H9 (cell line): ENCODE measurements at regions not wholly inside any gene's neighbourhood (a gene's known extent, or its start where the extent isn't known, plus 50 kb on each side); places are given as distances from the start of the nearest gene placed in this dataset.
A peak's percentile ranks its signal among the peaks of the same experiment; 100 is the strongest.

Experiments
- DNase-seq: peaks from one replicate; pipeline ENCODE4 v3.0.0-alpha.2; 2017
- H2AFZ ChIP-seq: one replicate; pipeline ENCODE4 v1.6.1; 2013; ENCODE audit warnings: mild to moderate bottlenecking, low read length, control low read depth, moderate library complexity
- H2AK5ac ChIP-seq: 2 replicates; pipeline ENCODE4 v1.6.1; 2013; ENCODE audit warnings: low read length, control low read depth, mixed read lengths; ENCODE audit not compliant: insufficient read length
- H2BK120ac ChIP-seq: one replicate; pipeline ENCODE4 v1.6.1; 2013; ENCODE audit warnings: low read depth, mild to moderate bottlenecking, low read length, control low read depth, inconsistent platforms; ENCODE audit not compliant: poor library complexity, severe bottlenecking
- H2BK12ac ChIP-seq: 2 replicates; pipeline ENCODE4 v1.6.1; 2013; ENCODE audit warnings: low read length, control low read depth, mixed read lengths, low read depth; ENCODE audit not compliant: insufficient read length
- H2BK15ac ChIP-seq: 2 replicates; pipeline ENCODE4 v1.6.1; 2013; ENCODE audit warnings: low read depth, low read length, control low read depth
- H2BK20ac ChIP-seq: one replicate; pipeline ENCODE4 v1.6.1; 2013; ENCODE audit warnings: low read depth, mild to moderate bottlenecking, low read length, control low read depth, inconsistent platforms; ENCODE audit not compliant: poor library complexity, severe bottlenecking
- H2BK5ac ChIP-seq: 2 replicates; pipeline ENCODE4 v1.6.1; 2013; ENCODE audit warnings: low read length, control low read depth, mixed read lengths; ENCODE audit not compliant: insufficient read length
- H3K14ac ChIP-seq: 2 replicates; pipeline ENCODE4 v1.6.1; 2013; ENCODE audit warnings: low read length, control low read depth; ENCODE audit not compliant: insufficient read depth
- H3K18ac ChIP-seq: 2 replicates; pipeline ENCODE4 v1.6.1; 2013; ENCODE audit warnings: low read depth, mild to moderate bottlenecking, mixed read lengths, low read length, control low read depth; ENCODE audit not compliant: insufficient read length
- H3K23ac ChIP-seq: 2 replicates; pipeline ENCODE4 v1.6.1; 2013; ENCODE audit warnings: low read length, control low read depth, mixed read lengths, low read depth; ENCODE audit not compliant: insufficient read length
- H3K23me2 ChIP-seq: 2 replicates; pipeline ENCODE4 v1.6.1; 2013; ENCODE audit warnings: low read depth, mild to moderate bottlenecking, mixed read lengths, low read length, control low read depth; ENCODE audit not compliant: insufficient read length, poor library complexity, severe bottlenecking
- H3K27ac ChIP-seq: 2 replicates; pipeline ENCODE4 v1.5.1; 2013; ENCODE audit warnings: low read length, control low read depth, mixed read lengths, low read depth; ENCODE audit not compliant: insufficient read length
- H3K27me3 ChIP-seq: 2 replicates; pipeline ENCODE4 v1.6.1; 2013; ENCODE audit warnings: low read length, control low read depth, inconsistent platforms; ENCODE audit not compliant: insufficient read depth
- H3K4ac ChIP-seq: 2 replicates; pipeline ENCODE4 v1.6.1; 2013; ENCODE audit warnings: low read depth, mild to moderate bottlenecking, control low read depth, inconsistent platforms, low read length, moderate library complexity
- H3K4me1 ChIP-seq: 2 replicates; pipeline ENCODE4 v1.6.1; 2013; ENCODE audit warnings: low read length, control low read depth, inconsistent platforms; ENCODE audit not compliant: insufficient read depth
- H3K4me2 ChIP-seq: 2 replicates; pipeline ENCODE4 v1.6.1; 2013; ENCODE audit warnings: low read length, control low read depth, mixed read lengths; ENCODE audit not compliant: insufficient read length, insufficient read depth
- H3K56ac ChIP-seq: 2 replicates; pipeline ENCODE4 v1.6.1; 2013; ENCODE audit warnings: low read depth, mild to moderate bottlenecking, mixed read lengths, low read length, control low read depth; ENCODE audit not compliant: insufficient read length
- H3K79me1 ChIP-seq: 2 replicates; pipeline ENCODE4 v1.6.1; 2013; ENCODE audit warnings: low read depth, mild to moderate bottlenecking, moderate library complexity, low read length, control low read depth, inconsistent platforms; ENCODE audit not compliant: insufficient read depth, poor library complexity, severe bottlenecking
- H3K79me2 ChIP-seq: 2 replicates; pipeline ENCODE4 v1.6.1; 2013; ENCODE audit warnings: low read length, control low read depth, inconsistent platforms; ENCODE audit not compliant: insufficient read depth
- H3K9ac ChIP-seq: 2 replicates; pipeline ENCODE4 v1.6.1; 2013; ENCODE audit warnings: low read length, control low read depth, mixed read lengths; ENCODE audit not compliant: insufficient read length; ENCODE audit errors: extremely low read depth
- H3K9me3 ChIP-seq: one replicate; pipeline ENCODE4 v1.6.1; 2013; ENCODE audit warnings: low read depth, low read length, inconsistent platforms; ENCODE audit not compliant: control insufficient read depth
- H3T11ph ChIP-seq: one replicate; pipeline ENCODE4 v1.6.1; 2013; ENCODE audit warnings: mild to moderate bottlenecking, low read length, control low read depth, inconsistent platforms
- H4K20me1 ChIP-seq: one replicate; pipeline ENCODE4 v1.6.1; 2013; ENCODE audit not compliant: control insufficient read depth, insufficient read length, insufficient read depth
- H4K5ac ChIP-seq: 2 replicates; pipeline ENCODE4 v1.6.1; 2013; ENCODE audit warnings: low read depth, mild to moderate bottlenecking, mixed read lengths, low read length, control low read depth; ENCODE audit not compliant: insufficient read length
- H4K8ac ChIP-seq: replicated peaks from 2 replicates; pipeline ENCODE4 v1.6.1; 2013; ENCODE audit warnings: low read length, control low read depth, mixed read lengths, low read depth; ENCODE audit not compliant: insufficient read length
- H4K91ac ChIP-seq: 2 replicates; pipeline ENCODE4 v1.6.1; 2013; ENCODE audit warnings: low read depth, mild to moderate bottlenecking, moderate library complexity, mixed read lengths, low read length, control low read depth; ENCODE audit not compliant: insufficient read length
- H3K27ac Mint-ChIP-seq, 3 experiments: 2 replicates in 2 of 3; 3 replicates in 1 of 3; pipeline ENCODE4 v1.8.0; 2020 to 2021; ENCODE audit warnings: mixed read lengths in 3 of 3, mild to moderate bottlenecking in 1 of 3, moderate library complexity in 1 of 3
- H3K27me3 Mint-ChIP-seq: 2 replicates; pipeline ENCODE4 v1.8.0; 2021; ENCODE audit warnings: low read depth, mild to moderate bottlenecking, moderate library complexity, mixed read lengths
- H3K36me3 Mint-ChIP-seq, 3 experiments: 2 replicates in 2 of 3; 3 replicates in 1 of 3; pipeline ENCODE4 v1.8.0; 2020 to 2021; ENCODE audit warnings: low read depth in 3 of 3, mixed read lengths in 3 of 3; ENCODE audit not compliant: insufficient read depth in 1 of 3
- H3K4me1 Mint-ChIP-seq, 2 experiments: 2 replicates each; pipeline ENCODE4 v1.8.0; 2020; ENCODE audit warnings: mixed read lengths in 2 of 2
- H3K4me3 Mint-ChIP-seq, 2 experiments: 2 replicates in 1 of 2; 3 replicates in 1 of 2; pipeline ENCODE4 v1.8.0; 2020 to 2021; ENCODE audit warnings: mild to moderate bottlenecking in 2 of 2, mixed read lengths in 2 of 2, moderate library complexity in 1 of 2
- H3K9me3 Mint-ChIP-seq, 2 experiments: 2 replicates in 1 of 2; 3 replicates in 1 of 2; pipeline ENCODE4 v1.8.0; 2020; ENCODE audit warnings: mild to moderate bottlenecking in 2 of 2, mixed read lengths in 2 of 2, moderate library complexity in 1 of 2
- WGBS: extraction: QIAGEN DNeasy Blood & Tissue Kit; methylation state at CpG from one replicate; pipeline ENCODE4 v1.1.7; 2013; ENCODE audit warnings: missing lambda C conversion rate, low lambda C conversion rate, mixed read lengths; ENCODE audit not compliant: insufficient read length; ENCODE audit errors: extremely low coverage; 5-methylcytosine and 5-hydroxymethylcytosine counted together
- TF ChIP-seq, protein P1 (sequence below): fragments of 200-600 bp; sonication (generic); conservative IDR thresholded peaks from 3 replicates; pipeline ENCODE4 v1.8.0; 2021; ENCODE audit warnings: antibody characterized with exemption, mild to moderate bottlenecking

DNA sequence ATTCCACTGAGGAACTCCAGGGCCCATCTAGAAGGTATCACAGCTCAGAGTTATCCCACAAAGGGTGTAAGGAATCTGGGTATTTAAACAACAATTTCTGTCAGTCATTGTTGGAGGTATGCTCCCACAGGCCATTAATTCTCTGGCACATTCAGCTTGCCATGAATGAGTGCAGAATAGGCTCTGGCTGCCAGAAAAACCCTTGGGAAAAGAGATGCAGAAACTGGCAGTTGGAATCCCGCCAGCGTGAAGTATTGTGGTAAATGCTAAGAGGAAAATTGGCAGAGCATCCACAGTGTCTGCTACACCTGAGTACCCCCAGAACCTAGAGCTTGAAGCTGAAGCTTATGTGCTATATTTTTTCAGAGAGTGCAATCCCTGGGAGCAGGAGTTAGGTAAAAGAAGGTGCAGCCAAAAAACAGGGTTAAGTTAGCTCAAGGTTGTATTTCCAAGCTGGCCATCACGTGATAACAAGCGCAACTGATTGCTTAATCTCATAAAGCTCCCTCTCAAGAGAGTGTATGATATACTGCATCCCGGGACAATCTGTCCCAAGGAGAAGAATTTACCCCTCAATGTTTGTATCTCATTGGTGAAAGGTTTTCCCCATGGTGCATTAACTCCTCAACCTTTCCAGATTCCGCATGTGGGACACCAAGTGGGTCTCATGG lies 94.2 kb upstream of the ACP3 start:
- H2BK120ac ChIP-seq, result no peak overlapping the region
- DNase-seq, result no peak
- H3K18ac ChIP-seq, result no peak overlapping the region
- no peaks in the 10 kb centered on the region for H3K79me1 ChIP-seq
- no peak overlapping the region for H2AK5ac ChIP-seq
- H3K4me2 ChIP-seq, result no peak overlapping the region
- H4K8ac ChIP-seq, result no peak overlapping the region
- H2BK12ac ChIP-seq, result no peak overlapping the region
- H4K91ac ChIP-seq, result no peak overlapping the region
- H2BK5ac ChIP-seq, result no peak overlapping the region
- no peaks in the 10 kb centered on the region for H3K79me2 ChIP-seq
- H3K9me3 Mint-ChIP-seq, result no peaks in the 10 kb centered on the region
- H2AFZ ChIP-seq, result peak overlapping the region; percentile 26
- H4K20me1 ChIP-seq, result no peaks in the 10 kb centered on the region
- peaks cover 0 to 4% (median 0%) of the 10 kb centered on the region in 3 experiments; a peak in 1 of 7 replicates for H3K36me3 Mint-ChIP-seq
- H3K27ac ChIP-seq, result no peak overlapping the region
- no peaks in the 10 kb centered on the region for H3K23me2 ChIP-seq
- H3K4me1 ChIP-seq, result peaks cover 12% of the 10 kb centered on the region
- H3K4ac ChIP-seq, result no peak overlapping the region
- no peaks in the 10 kb centered on the region; the same call in 1 of the 2 replicates for H3K27me3 Mint-ChIP-seq
- no peak overlapping the region for H3K4me3 Mint-ChIP-seq
- no peaks in the 10 kb centered on the region for H3K9me3 ChIP-seq
- no peak overlapping the region for H3K9ac ChIP-seq
- no peak overlapping the region for H3T11ph ChIP-seq
- no peak overlapping the region for H3K14ac ChIP-seq
- no peak overlapping the region for H2BK20ac ChIP-seq
- no peak overlapping the region for H4K5ac ChIP-seq
- H3K27me3 ChIP-seq, result no peaks in the 10 kb centered on the region
- H3K27ac Mint-ChIP-seq, result no peak overlapping the region
- no peak overlapping the region for H3K56ac ChIP-seq
- H2BK15ac ChIP-seq, result no peak overlapping the region
- H3K4me1 Mint-ChIP-seq, result peaks cover 24 to 27% of the 10 kb centered on the region in 2 experiments
- H3K23ac ChIP-seq, result no peak overlapping the region
- WGBS, result no CpG with 5 or more reads among the region's 6 CpGs
- TF ChIP-seq, protein P1, sequence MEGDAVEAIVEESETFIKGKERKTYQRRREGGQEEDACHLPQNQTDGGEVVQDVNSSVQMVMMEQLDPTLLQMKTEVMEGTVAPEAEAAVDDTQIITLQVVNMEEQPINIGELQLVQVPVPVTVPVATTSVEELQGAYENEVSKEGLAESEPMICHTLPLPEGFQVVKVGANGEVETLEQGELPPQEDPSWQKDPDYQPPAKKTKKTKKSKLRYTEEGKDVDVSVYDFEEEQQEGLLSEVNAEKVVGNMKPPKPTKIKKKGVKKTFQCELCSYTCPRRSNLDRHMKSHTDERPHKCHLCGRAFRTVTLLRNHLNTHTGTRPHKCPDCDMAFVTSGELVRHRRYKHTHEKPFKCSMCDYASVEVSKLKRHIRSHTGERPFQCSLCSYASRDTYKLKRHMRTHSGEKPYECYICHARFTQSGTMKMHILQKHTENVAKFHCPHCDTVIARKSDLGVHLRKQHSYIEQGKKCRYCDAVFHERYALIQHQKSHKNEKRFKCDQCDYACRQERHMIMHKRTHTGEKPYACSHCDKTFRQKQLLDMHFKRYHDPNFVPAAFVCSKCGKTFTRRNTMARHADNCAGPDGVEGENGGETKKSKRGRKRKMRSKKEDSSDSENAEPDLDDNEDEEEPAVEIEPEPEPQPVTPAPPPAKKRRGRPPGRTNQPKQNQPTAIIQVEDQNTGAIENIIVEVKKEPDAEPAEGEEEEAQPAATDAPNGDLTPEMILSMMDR, result no peak
